HepG2 (cell line): ENCODE measurements at regions not wholly inside any gene's neighbourhood (a gene's known extent, or its start where the extent isn't known, plus 50 kb on each side); places are given as distances from the start of the nearest gene placed in this dataset.

Experiments
- NFKB2 ChIP-seq: sonication (generic); formaldehyde crosslinking; IDR thresholded peaks from 2 replicates; pipeline ENCODE4 v1.4.0; 2020; ENCODE audit warnings: missing genetic modification reagents, borderline replicate concordance
- SETDB1 ChIP-seq: sonication (generic); formaldehyde crosslinking; IDR thresholded peaks from 2 replicates; pipeline ENCODE4 v1.5.1; 2020; ENCODE audit warnings: missing genetic modification reagents, mild to moderate bottlenecking, borderline replicate concordance
- SMARCE1 ChIP-seq: fragments of 450-650 bp; IDR thresholded peaks from 2 replicates; pipeline ENCODE4 v1.6.1; 2017; ENCODE audit warnings: borderline replicate concordance
- TF ChIP-seq, protein P1 (sequence below): IDR thresholded peaks from 2 replicates; pipeline ENCODE4 v1.4.0; 2020; ENCODE audit warnings: mild to moderate bottlenecking, missing genetic modification reagents
- TF ChIP-seq, protein P2 (sequence below): sonication (generic); formaldehyde crosslinking; IDR thresholded peaks from 2 replicates; pipeline ENCODE4 v1.8.1; 2022; ENCODE audit warnings: mild to moderate bottlenecking, missing genetic modification reagents
- TF ChIP-seq, protein P3 (sequence below): sonication (generic); formaldehyde crosslinking; IDR thresholded peaks from 2 replicates; pipeline ENCODE4 v1.5.0; 2020; ENCODE audit warnings: mild to moderate bottlenecking, missing genetic modification reagents, moderate library complexity
- TF ChIP-seq, protein P4 (sequence below): sonication (generic); formaldehyde crosslinking; IDR thresholded peaks from 2 replicates; pipeline ENCODE4 v1.4.0; 2020; ENCODE audit warnings: mild to moderate bottlenecking, missing genetic modification reagents

DNA sequence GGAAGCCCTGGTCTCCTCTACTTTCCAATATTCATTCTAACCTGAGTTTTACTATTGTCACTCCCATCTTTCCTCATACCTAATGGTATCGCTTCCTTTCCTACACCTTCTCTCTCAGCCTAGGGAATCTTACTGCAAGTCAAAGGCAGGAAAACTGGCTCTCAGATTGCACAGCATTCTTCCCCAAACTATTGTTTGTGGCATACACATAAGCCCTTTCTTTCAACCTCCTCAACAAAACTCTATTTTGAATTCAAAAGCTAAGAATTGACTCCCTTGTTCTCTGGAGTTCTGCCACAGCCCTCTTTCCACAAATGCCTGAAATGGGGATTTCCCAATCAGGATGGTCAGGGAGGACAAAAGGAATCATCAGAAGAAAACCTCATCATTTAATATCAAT lies 181.5 kb downstream of the FAM76B start:
- no peak for TF ChIP-seq NFKB2
- TF ChIP-seq, protein P1, sequence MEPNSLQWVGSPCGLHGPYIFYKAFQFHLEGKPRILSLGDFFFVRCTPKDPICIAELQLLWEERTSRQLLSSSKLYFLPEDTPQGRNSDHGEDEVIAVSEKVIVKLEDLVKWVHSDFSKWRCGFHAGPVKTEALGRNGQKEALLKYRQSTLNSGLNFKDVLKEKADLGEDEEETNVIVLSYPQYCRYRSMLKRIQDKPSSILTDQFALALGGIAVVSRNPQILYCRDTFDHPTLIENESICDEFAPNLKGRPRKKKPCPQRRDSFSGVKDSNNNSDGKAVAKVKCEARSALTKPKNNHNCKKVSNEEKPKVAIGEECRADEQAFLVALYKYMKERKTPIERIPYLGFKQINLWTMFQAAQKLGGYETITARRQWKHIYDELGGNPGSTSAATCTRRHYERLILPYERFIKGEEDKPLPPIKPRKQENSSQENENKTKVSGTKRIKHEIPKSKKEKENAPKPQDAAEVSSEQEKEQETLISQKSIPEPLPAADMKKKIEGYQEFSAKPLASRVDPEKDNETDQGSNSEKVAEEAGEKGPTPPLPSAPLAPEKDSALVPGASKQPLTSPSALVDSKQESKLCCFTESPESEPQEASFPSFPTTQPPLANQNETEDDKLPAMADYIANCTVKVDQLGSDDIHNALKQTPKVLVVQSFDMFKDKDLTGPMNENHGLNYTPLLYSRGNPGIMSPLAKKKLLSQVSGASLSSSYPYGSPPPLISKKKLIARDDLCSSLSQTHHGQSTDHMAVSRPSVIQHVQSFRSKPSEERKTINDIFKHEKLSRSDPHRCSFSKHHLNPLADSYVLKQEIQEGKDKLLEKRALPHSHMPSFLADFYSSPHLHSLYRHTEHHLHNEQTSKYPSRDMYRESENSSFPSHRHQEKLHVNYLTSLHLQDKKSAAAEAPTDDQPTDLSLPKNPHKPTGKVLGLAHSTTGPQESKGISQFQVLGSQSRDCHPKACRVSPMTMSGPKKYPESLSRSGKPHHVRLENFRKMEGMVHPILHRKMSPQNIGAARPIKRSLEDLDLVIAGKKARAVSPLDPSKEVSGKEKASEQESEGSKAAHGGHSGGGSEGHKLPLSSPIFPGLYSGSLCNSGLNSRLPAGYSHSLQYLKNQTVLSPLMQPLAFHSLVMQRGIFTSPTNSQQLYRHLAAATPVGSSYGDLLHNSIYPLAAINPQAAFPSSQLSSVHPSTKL (CRISPR knock-in tag), result no peak
- no peak for TF ChIP-seq SETDB1 (CRISPR knock-in tag)
- TF ChIP-seq, protein P2, sequence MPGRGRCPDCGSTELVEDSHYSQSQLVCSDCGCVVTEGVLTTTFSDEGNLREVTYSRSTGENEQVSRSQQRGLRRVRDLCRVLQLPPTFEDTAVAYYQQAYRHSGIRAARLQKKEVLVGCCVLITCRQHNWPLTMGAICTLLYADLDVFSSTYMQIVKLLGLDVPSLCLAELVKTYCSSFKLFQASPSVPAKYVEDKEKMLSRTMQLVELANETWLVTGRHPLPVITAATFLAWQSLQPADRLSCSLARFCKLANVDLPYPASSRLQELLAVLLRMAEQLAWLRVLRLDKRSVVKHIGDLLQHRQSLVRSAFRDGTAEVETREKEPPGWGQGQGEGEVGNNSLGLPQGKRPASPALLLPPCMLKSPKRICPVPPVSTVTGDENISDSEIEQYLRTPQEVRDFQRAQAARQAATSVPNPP, result no peak
- no peak for TF ChIP-seq SMARCE1
- TF ChIP-seq, protein P3, sequence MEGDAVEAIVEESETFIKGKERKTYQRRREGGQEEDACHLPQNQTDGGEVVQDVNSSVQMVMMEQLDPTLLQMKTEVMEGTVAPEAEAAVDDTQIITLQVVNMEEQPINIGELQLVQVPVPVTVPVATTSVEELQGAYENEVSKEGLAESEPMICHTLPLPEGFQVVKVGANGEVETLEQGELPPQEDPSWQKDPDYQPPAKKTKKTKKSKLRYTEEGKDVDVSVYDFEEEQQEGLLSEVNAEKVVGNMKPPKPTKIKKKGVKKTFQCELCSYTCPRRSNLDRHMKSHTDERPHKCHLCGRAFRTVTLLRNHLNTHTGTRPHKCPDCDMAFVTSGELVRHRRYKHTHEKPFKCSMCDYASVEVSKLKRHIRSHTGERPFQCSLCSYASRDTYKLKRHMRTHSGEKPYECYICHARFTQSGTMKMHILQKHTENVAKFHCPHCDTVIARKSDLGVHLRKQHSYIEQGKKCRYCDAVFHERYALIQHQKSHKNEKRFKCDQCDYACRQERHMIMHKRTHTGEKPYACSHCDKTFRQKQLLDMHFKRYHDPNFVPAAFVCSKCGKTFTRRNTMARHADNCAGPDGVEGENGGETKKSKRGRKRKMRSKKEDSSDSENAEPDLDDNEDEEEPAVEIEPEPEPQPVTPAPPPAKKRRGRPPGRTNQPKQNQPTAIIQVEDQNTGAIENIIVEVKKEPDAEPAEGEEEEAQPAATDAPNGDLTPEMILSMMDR, result no peak
- TF ChIP-seq, protein P4, sequence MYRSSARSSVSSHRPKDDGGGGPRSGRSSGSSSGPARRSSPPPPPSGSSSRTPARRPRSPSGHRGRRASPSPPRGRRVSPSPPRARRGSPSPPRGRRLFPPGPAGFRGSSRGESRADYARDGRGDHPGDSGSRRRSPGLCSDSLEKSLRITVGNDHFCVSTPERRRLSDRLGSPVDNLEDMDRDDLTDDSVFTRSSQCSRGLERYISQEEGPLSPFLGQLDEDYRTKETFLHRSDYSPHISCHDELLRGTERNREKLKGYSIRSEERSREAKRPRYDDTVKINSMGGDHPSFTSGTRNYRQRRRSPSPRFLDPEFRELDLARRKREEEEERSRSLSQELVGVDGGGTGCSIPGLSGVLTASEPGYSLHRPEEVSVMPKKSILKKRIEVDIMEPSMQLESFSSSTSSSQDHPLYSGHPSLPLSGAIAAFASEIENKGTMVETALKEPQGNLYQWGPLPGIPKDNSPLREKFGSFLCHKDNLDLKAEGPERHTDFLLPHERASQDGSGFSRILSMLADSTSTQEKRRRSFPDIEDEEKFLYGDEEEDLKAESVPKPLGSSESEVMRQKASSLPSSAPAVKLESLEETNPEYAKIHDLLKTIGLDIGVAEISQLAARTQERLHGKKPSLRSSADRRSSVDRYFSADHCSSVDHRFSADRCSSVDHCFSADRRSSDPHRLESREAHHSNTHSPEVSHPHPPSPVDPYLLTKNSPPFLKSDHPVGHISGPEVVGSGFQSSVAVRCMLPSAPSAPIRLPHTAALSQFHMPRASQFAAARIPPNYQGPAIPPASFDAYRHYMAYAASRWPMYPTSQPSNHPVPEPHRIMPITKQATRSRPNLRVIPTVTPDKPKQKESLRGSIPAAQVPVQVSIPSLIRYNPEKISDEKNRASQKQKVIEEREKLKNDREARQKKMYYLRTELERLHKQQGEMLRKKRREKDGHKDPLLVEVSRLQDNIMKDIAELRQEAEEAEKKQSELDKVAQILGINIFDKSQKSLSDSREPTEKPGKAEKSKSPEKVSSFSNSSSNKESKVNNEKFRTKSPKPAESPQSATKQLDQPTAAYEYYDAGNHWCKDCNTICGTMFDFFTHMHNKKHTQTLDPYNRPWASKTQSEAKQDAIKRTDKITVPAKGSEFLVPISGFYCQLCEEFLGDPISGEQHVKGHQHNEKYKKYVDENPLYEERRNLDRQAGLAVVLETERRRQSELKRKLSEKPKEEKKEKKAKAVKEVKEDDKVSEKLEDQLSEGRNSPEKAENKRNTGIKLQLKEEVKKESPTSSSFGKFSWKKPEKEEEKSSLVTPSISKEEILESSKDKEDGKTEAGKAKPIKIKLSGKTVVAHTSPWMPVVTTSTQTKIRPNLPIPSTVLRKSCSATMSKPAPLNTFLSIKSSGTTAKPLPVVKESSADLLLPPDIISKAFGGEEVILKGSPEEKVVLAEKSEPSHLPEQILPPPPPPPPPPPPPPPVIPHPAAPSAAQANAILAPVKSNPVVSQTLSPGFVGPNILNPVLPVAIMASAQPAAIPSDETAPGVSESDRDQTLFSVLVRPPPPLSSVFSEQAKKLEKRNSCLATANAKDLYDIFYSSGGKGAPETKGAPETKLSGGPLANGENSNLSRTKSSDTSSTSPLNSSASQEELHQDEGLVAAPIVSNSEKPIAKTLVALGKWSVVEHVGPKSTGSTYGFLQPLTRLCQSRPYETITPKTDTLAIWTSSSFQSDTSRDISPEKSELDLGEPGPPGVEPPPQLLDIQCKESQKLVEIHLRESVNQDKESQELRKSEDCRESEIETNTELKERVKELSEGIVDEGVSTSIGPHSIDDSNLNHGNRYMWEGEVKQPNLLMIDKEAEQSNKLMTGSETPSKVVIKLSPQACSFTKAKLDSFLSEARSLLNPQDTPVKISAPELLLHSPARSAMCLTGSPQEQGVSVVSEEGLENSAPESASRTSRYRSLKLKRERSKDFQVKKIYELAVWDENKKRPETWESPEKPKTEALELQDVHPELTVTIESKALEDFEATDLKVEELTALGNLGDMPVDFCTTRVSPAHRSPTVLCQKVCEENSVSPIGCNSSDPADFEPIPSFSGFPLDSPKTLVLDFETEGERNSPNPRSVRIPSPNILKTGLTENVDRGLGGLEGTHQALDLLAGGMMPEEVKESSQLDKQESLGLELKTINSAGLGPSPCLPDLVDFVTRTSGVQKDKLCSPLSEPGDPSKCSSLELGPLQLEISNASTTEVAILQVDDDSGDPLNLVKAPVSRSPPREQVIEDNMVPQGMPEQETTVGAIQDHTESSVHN (CRISPR knock-in tag), result no peak
